ENCODE measurements at regions not wholly inside any gene's neighbourhood (a gene's known extent, or its start where the extent isn't known, plus 50 kb on each side); places are given as distances from the start of the nearest gene placed in this dataset.
A peak's percentile ranks its signal among the peaks of the same experiment; 100 is the strongest.

- peak overlapping the region; percentile 65 for H2AFZ ChIP-seq (ENCODE audit: low read length)
- POLR2A ChIA-PET = interaction anchor here (0.6 to 1.2 kb wide), 5 partner anchors 11 to 308 kb away, joined by 3 to 4 read pairs (median 3); no protein-coding TSS in a partner anchor
- H3K4me3 ChIP-seq (ENCODE audit: low read depth, low read length, poor library complexity, severe bottlenecking) = no peak overlapping the region
- H3K4me2 ChIP-seq (ENCODE audit: low read length) = no peak overlapping the region
- no peak for DNase-seq (ENCODE audit: low spot score)
- H3K27ac ChIP-seq (ENCODE audit: low read depth, low read length, poor library complexity, severe bottlenecking) = no peak overlapping the region
- no peaks in the 10 kb centered on the region for H4K20me1 ChIP-seq (ENCODE audit: insufficient read depth, low read length)
- no peaks in the 10 kb centered on the region for H3K9me2 ChIP-seq (ENCODE audit: insufficient read depth, low read length)
- no TSS peak for BruUV-seq (replicated peaks)
- no peak for TF ChIP-seq EZH2phosphoT487 (IDR thresholded peaks at IDR 0.05; ENCODE audit: borderline replicate concordance, low read depth, low read length)
- TF ChIP-seq, protein P1, sequence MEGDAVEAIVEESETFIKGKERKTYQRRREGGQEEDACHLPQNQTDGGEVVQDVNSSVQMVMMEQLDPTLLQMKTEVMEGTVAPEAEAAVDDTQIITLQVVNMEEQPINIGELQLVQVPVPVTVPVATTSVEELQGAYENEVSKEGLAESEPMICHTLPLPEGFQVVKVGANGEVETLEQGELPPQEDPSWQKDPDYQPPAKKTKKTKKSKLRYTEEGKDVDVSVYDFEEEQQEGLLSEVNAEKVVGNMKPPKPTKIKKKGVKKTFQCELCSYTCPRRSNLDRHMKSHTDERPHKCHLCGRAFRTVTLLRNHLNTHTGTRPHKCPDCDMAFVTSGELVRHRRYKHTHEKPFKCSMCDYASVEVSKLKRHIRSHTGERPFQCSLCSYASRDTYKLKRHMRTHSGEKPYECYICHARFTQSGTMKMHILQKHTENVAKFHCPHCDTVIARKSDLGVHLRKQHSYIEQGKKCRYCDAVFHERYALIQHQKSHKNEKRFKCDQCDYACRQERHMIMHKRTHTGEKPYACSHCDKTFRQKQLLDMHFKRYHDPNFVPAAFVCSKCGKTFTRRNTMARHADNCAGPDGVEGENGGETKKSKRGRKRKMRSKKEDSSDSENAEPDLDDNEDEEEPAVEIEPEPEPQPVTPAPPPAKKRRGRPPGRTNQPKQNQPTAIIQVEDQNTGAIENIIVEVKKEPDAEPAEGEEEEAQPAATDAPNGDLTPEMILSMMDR (conservative IDR thresholded peaks at IDR 0.05; ENCODE audit: low read length) = no peak
- peaks cover 22% of the 10 kb centered on the region for H3K4me1 ChIP-seq (ENCODE audit: insufficient read depth, low read length, poor library complexity, severe bottlenecking)
- peaks cover 39% of the 10 kb centered on the region; the same call in 1 of the 2 replicates for H3K9me3 ChIP-seq (ENCODE audit: low read length)
- intact Hi-C loops (cut with micrococcal nuclease; ENCODE audit: unreplicated experiment) = no loop called here
- peaks cover 2% of the 10 kb centered on the region; the same call in 1 of the 2 replicates for H3K36me3 ChIP-seq (ENCODE audit: insufficient read depth, low read length)
- CTCF ChIA-PET (ENCODE audit: unreplicated experiment) = no interaction called here
- H3K79me2 ChIP-seq (ENCODE audit: insufficient read depth, low read depth, low read length) = no peaks in the 10 kb centered on the region
These were observed 152.3 kb downstream of the ADAM29 start for GRCh38 chr4:175070444-175070843.

DNA sequence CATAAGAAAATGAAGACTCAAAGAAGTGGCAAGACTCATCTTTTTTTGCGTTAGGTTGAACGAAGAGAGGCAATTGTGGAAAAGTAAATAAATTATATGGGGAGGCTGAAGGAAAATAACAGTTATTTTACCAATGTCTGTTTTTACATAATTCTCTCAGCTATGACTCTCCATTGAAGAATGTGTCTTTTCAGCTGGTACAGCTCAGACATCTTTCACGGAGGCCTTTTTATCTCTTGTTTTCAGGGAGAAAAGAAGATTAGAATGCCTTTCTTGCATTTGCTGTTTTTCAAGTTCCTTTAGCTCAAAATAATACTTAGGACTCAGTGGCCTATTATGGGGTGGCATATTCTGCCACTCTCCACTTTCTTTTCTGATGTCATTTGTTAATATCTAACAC, 153.0 kb downstream of the ADAM29 start:
- H3K9me3 ChIP-seq (ENCODE audit: low read length) = peaks cover 37% of the 10 kb centered on the region; the same call in 1 of the 2 replicates
- ChIA-PET CTCF (ENCODE audit: unreplicated experiment) (no interaction called here), POLR2A (interaction anchor here (0.7 to 1.2 kb wide), 4 partner anchors 10 to 309 kb away, joined by 3 to 4 read pairs (median 3); no protein-coding TSS in a partner anchor)
- no peak overlapping the region for H3K4me2 ChIP-seq (ENCODE audit: low read length)
- peaks cover 19% of the 10 kb centered on the region for H3K4me1 ChIP-seq (ENCODE audit: insufficient read depth, low read length, poor library complexity, severe bottlenecking)
- no peaks in the 10 kb centered on the region for H4K20me1 ChIP-seq (ENCODE audit: insufficient read depth, low read length)
- H3K36me3 ChIP-seq (ENCODE audit: insufficient read depth, low read length) = peaks cover 2% of the 10 kb centered on the region; the same call in 1 of the 2 replicates
- TF ChIP-seq, protein P1 (conservative IDR thresholded peaks at IDR 0.05; ENCODE audit: low read length) = no peak
- no peak for TF ChIP-seq EZH2phosphoT487 (IDR thresholded peaks at IDR 0.05; ENCODE audit: borderline replicate concordance, low read depth, low read length)
- DNase-seq (ENCODE audit: low spot score) = no peak
- intact Hi-C loops (cut with micrococcal nuclease; ENCODE audit: unreplicated experiment) = no loop called here
- no peaks in the 10 kb centered on the region for H3K79me2 ChIP-seq (ENCODE audit: insufficient read depth, low read depth, low read length)
- peak overlapping the region; percentile 65 for H2AFZ ChIP-seq (ENCODE audit: low read length)
- BruUV-seq (replicated peaks) = no TSS peak
- no peak overlapping the region for H3K4me3 ChIP-seq (ENCODE audit: low read depth, low read length, poor library complexity, severe bottlenecking)
- H3K27ac ChIP-seq (ENCODE audit: low read depth, low read length, poor library complexity, severe bottlenecking) = no peak overlapping the region
- no peaks in the 10 kb centered on the region for H3K9me2 ChIP-seq (ENCODE audit: insufficient read depth, low read length)

GRCh38 chr4:175087145-175087544, 169.0 kb downstream of the ADAM29 start:
- BruUV-seq (replicated peaks) = no TSS peak
- peaks cover 6% of the 10 kb centered on the region; the same call in 1 of the 2 replicates for H3K9me3 ChIP-seq (ENCODE audit: low read length)
- CTCF ChIA-PET (ENCODE audit: unreplicated experiment) = no interaction called here

More at GRCh38 chr4:175087145-175087544, 169.0 kb downstream of the ADAM29 start:
- Histone ChIP-seq H3K36me3 (ENCODE audit: insufficient read depth, low read length) (no peaks in the 10 kb centered on the region; the same call in 1 of the 2 replicates), H3K9me2 (ENCODE audit: insufficient read depth, low read length) (no peaks in the 10 kb centered on the region), H3K4me1 (ENCODE audit: insufficient read depth, low read length, poor library complexity, severe bottlenecking) (no peaks in the 10 kb centered on the region), H3K4me3 (ENCODE audit: low read depth, low read length, poor library complexity, severe bottlenecking) (no peak overlapping the region), H3K4me2 (ENCODE audit: low read length) (no peak overlapping the region), H2AFZ (ENCODE audit: low read length) (no peak overlapping the region), H3K27ac (ENCODE audit: low read depth, low read length, poor library complexity, severe bottlenecking) (no peak overlapping the region), H4K20me1 (ENCODE audit: insufficient read depth, low read length) (no peaks in the 10 kb centered on the region), H3K79me2 (ENCODE audit: insufficient read depth, low read depth, low read length) (no peaks in the 10 kb centered on the region)
- POLR2A ChIA-PET = interaction anchor here (0.7 to 2.1 kb wide), 7 partner anchors 8 to 154 kb away, joined by 3 to 7 read pairs (median 6); no protein-coding TSS in a partner anchor
- no peak for TF ChIP-seq EZH2phosphoT487 (IDR thresholded peaks at IDR 0.05; ENCODE audit: borderline replicate concordance, low read depth, low read length)
- TF ChIP-seq, protein P1 (conservative IDR thresholded peaks at IDR 0.05; ENCODE audit: low read length) = no peak
- intact Hi-C loops (cut with micrococcal nuclease; ENCODE audit: unreplicated experiment) = no loop called here
- DNase-seq (ENCODE audit: low spot score) = no peak

Measured in OCI-LY7 (cell line).